A673 (cell line): ENCODE measurements at regions not wholly inside any gene's neighbourhood (a gene's known extent, or its start where the extent isn't known, plus 50 kb on each side); places are given as distances from the start of the nearest gene placed in this dataset.

Experiments used
- BruUV-seq: library from RNA; stranded (reverse); fragments of 400-500 nt; replicated peaks from 2 replicates; lab custom pipeline; 2021; lab: Mats Ljungman, UMichigan
- CTCF ChIA-PET: fragments of 300-600 bp; sonication (Branson Sonifier 250); formaldehyde crosslinking; loops from one replicate; lab custom pipeline; 2022; ENCODE audit warnings: antibody characterized with exemption; lab: Charles Lee
- POLR2A ChIA-PET: fragments of 300-600 bp; sonication (Branson Sonifier 250); formaldehyde crosslinking; loops from one replicate; lab custom pipeline; 2022; ENCODE audit warnings: antibody characterized with exemption; ENCODE audit not compliant: low non-redundant PET; lab: Charles Lee
- DNase-seq: peaks from one replicate; pipeline ENCODE4 v3.0.0-alpha.2; 2015; ENCODE audit warnings: low spot score
- H3K27ac ChIP-seq: fragments of 200-600 bp; sonication (generic); 2 replicates; pipeline ENCODE4 v1.5.1; 2016; ENCODE audit warnings: mixed run types, low read depth, mild to moderate bottlenecking, mixed read lengths, antibody characterized with exemption, low read length; ENCODE audit not compliant: poor library complexity, severe bottlenecking
- H3K27me3 ChIP-seq: fragments of 200-600 bp; sonication (generic); replicated peaks from 2 replicates; pipeline ENCODE4 v1.6.1; 2017; ENCODE audit warnings: mixed run types, low read depth, mild to moderate bottlenecking, mixed read lengths, antibody characterized with exemption, low read length; ENCODE audit not compliant: insufficient read depth, poor library complexity
- H3K36me3 ChIP-seq: fragments of 200-600 bp; sonication (generic); 2 replicates; pipeline ENCODE4 v1.6.1; 2016; ENCODE audit warnings: mixed run types, mild to moderate bottlenecking, mixed read lengths, antibody characterized with exemption, low read length; ENCODE audit not compliant: insufficient read depth, poor library complexity, severe bottlenecking
- H3K4me1 ChIP-seq: fragments of 200-600 bp; sonication (generic); 2 replicates; pipeline ENCODE4 v1.6.1; 2017; ENCODE audit warnings: mixed run types, mild to moderate bottlenecking, mixed read lengths, antibody characterized with exemption, low read length; ENCODE audit not compliant: insufficient read depth, poor library complexity, severe bottlenecking
- H3K4me3 ChIP-seq: fragments of 200-600 bp; sonication (generic); 2 replicates; pipeline ENCODE4 v1.5.1; 2016; ENCODE audit warnings: low read depth, mixed run types, mild to moderate bottlenecking, mixed read lengths, low read length; ENCODE audit not compliant: poor library complexity, severe bottlenecking
- H3K9me3 ChIP-seq: fragments of 200-600 bp; sonication (generic); 2 replicates; pipeline ENCODE4 v1.6.1; 2016; ENCODE audit warnings: mixed run types, low read depth, mild to moderate bottlenecking, mixed read lengths, antibody characterized with exemption, low read length; ENCODE audit not compliant: poor library complexity, severe bottlenecking
- CTCF ChIP-seq: fragments of 300-800, 200-600 bp; sonication (generic); conservative IDR thresholded peaks from 2 replicates; pipeline ENCODE4 v1.5.1; 2017; ENCODE audit warnings: low read depth, mild to moderate bottlenecking, antibody characterized with exemption, low read length, moderate library complexity, mixed read lengths
- EZH2 ChIP-seq: fragments of 200-600 bp; sonication (generic); IDR thresholded peaks from 2 replicates; pipeline ENCODE4 v1.6.1; 2017; ENCODE audit warnings: borderline replicate concordance, low read depth, mild to moderate bottlenecking, mixed read lengths, antibody characterized with exemption, low read length; ENCODE audit not compliant: poor library complexity, severe bottlenecking
- intact Hi-C: fragments of 100-400 bp; cut with micrococcal nuclease; formaldehyde crosslinking; loops from one replicate; pipeline ENCODE4 v1.10.0; 2022; ENCODE audit not compliant: unreplicated experiment

DNA sequence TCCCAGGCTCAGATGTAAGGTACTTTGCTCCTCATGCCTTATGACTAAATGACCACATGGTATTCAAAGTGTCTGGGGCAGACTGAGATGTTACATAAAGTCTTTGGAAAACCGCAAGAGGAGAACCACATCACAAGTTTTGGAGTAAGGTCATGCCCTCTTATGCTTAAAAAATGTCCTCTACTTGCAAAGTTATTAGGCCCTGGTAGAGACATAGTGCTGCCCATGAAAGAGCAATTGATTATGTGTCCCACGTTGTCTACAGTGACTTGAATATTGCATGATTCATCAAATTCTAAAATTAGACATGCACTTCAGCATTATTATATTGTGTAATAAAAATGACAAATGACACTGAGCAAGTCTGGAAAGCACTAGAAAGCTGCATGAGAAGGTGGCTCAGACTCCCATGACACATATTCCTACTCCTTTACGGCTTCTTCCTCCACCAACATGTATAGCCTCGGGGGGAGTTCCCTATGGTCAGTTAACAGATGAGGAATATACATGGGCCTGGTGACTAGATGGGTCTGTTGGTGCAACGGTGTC, 602.6 kb upstream of the VRK2 start:
- ChIA-PET POLR2A (no interaction called here), CTCF (no interaction called here)
- DNase-seq = no peak
- Histone ChIP-seq H3K27me3 (no peaks in the 10 kb centered on the region), H3K9me3 (no peaks in the 10 kb centered on the region), H3K36me3 (no peaks in the 10 kb centered on the region), H3K4me1 (no peaks in the 10 kb centered on the region), H3K4me3 (no peak overlapping the region), H3K27ac (no peak overlapping the region)
- TF ChIP-seq EZH2 (no peak), CTCF (no peak)
- intact Hi-C loops = no loop called here
- BruUV-seq = no TSS peak

GRCh38 chr2:57444752-57445430, 601.7 kb upstream of the VRK2 start:
- ChIA-PET CTCF (no interaction called here), POLR2A (no interaction called here)
- H3K27ac ChIP-seq = no peak overlapping the region
- H3K36me3 ChIP-seq = no peaks in the 10 kb centered on the region
- H3K9me3 ChIP-seq = no peaks in the 10 kb centered on the region
- H3K4me1 ChIP-seq = no peaks in the 10 kb centered on the region
- TF ChIP-seq CTCF (no peak), EZH2 (no peak)
- BruUV-seq = no TSS peak
- H3K27me3 ChIP-seq = no peaks in the 10 kb centered on the region
- H3K4me3 ChIP-seq = no peak overlapping the region
- DNase-seq = no peak
- intact Hi-C loops = no loop called here

- Histone ChIP-seq H3K4me1 (no peaks in the 10 kb centered on the region), H3K36me3 (no peaks in the 10 kb centered on the region), H3K9me3 (no peaks in the 10 kb centered on the region), H3K4me3 (no peak overlapping the region), H3K27ac (no peak overlapping the region), H3K27me3 (no peaks in the 10 kb centered on the region)
- no peak for DNase-seq
- no TSS peak for BruUV-seq
- intact Hi-C loops = no loop called here
- POLR2A ChIA-PET = no interaction called here
- no peak for TF ChIP-seq CTCF
- TF ChIP-seq EZH2 = no peak
- CTCF ChIA-PET = no interaction called here
Observed at GRCh38 chr2:57448816-57449215, 597.8 kb upstream of the VRK2 start.
